K562 (cell line): ENCODE measurements at regions not wholly inside any gene's neighbourhood (a gene's known extent, or its start where the extent isn't known, plus 50 kb on each side); places are given as distances from the start of the nearest gene placed in this dataset.

Experiments
- CCAR2 ChIP-seq: fragments of 200-400 bp; formaldehyde crosslinking; IDR thresholded peaks from 2 replicates; pipeline ENCODE4 v1.6.1; 2017; ENCODE audit warnings: mild to moderate bottlenecking, low read depth, low read length
- CHD2 ChIP-seq: IDR thresholded peaks from 2 replicates; pipeline ENCODE4 v1.6.1; 2011; ENCODE audit warnings: low read depth, low read length
- CTCF ChIP-seq, 3 experiments: IDR thresholded peaks in 2 of 3; conservative IDR thresholded peaks in 1 of 3; 2 replicates each; pipeline ENCODE4 v1.5.1; 2011 to 2012; ENCODE audit warnings: low read length in 3 of 3, mild to moderate bottlenecking in 3 of 3, control low read depth in 2 of 3, improper control_type of control experiment in 1 of 3, inconsistent platforms in 1 of 3, low read depth in 1 of 3, mixed read lengths in 1 of 3, moderate library complexity in 1 of 3; ENCODE audit not compliant: insufficient read depth in 2 of 3
- EP300 ChIP-seq: IDR thresholded peaks from 2 replicates; pipeline ENCODE4 v1.6.1; 2012; ENCODE audit warnings: low read length, improper control_type of control experiment
- FOXM1 ChIP-seq, 2 experiments: fragments of 450-650 bp in 1 of 2; sonication (generic) in 1 of 2; formaldehyde crosslinking in 1 of 2; IDR thresholded peaks; 2 replicates each; pipeline versions ENCODE4 v1.6.1 to v1.9.0; 2017 to 2022; ENCODE audit warnings: low read depth in 2 of 2, mild to moderate bottlenecking in 2 of 2, missing genetic modification reagents in 1 of 2, moderate library complexity in 1 of 2
- GTF2A2 ChIP-seq: IDR thresholded peaks from 2 replicates; pipeline ENCODE4 v1.6.1; 2016; ENCODE audit warnings: mild to moderate bottlenecking, missing genetic modification characterization, missing compliant biosample characterization
- MTF1 ChIP-seq: fragments of 250-450 bp; sonication (Bioruptor Pico); IDR thresholded peaks from 2 replicates; pipeline ENCODE4 v1.9.0; 2021; ENCODE audit warnings: moderate library complexity, mild to moderate bottlenecking, inconsistent platforms, borderline replicate concordance
- PRPF4 ChIP-seq: fragments of 200-400 bp; formaldehyde crosslinking; IDR thresholded peaks from one replicate; pipeline ENCODE4 v1.6.1; 2017; ENCODE audit warnings: low read length, low read depth, mild to moderate bottlenecking; ENCODE audit not compliant: insufficient read depth, poor library complexity, severe bottlenecking
- TAF1 ChIP-seq: IDR thresholded peaks from 2 replicates; pipeline ENCODE4 v1.6.1; 2011; ENCODE audit warnings: mild to moderate bottlenecking, low read length, moderate library complexity; ENCODE audit not compliant: insufficient read depth, control insufficient read depth, severe bottlenecking; ENCODE audit errors: extremely low read depth
- ZNF311 ChIP-seq: fragments of 250-450 bp; sonication (Bioruptor Pico); IDR thresholded peaks from 2 replicates; pipeline ENCODE4 v1.4.0; 2020; ENCODE audit warnings: mild to moderate bottlenecking, moderate library complexity
- ZNF318 ChIP-seq, 2 experiments: fragments of 450-650 bp; IDR thresholded peaks; 2 replicates each; pipeline ENCODE4 v1.6.1; 2016; ENCODE audit warnings: mild to moderate bottlenecking in 2 of 2, borderline replicate concordance in 1 of 2, low read depth in 1 of 2, moderate library complexity in 1 of 2
- ZNF436 ChIP-seq: fragments of 250-450, 450-650 bp; sonication (Bioruptor Pico); formaldehyde crosslinking; IDR thresholded peaks from 2 replicates; pipeline ENCODE4 v1.7.0; 2020; ENCODE audit warnings: mild to moderate bottlenecking
- TF ChIP-seq, protein P1 (sequence below): sonication (generic); formaldehyde crosslinking; IDR thresholded peaks from 2 replicates; pipeline ENCODE4 v1.8.1; 2023; ENCODE audit warnings: missing genetic modification reagents, mild to moderate bottlenecking, borderline replicate concordance

DNA sequence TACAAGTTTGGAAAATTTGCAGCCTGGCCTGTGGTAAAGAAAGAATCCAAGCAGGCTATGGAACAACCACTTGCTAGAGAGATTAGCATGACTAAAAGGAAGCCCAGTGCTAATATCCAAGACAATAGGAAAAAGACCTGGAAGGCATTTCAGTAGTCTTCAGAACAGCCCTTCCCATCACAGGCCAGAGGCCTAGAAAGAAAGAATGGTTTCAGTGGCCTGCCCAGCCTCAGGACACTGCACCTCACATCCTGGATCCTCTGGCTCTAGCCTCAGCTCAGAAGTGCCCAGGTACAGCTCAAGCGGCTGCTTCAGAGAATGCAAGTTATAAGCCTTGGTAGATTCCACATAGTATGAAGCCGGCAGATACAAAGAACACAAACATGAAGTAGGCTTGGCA is 449.8 kb upstream of the AR start:
- TF ChIP-seq FOXM1 (IDR thresholded peaks at IDR 0.05; ENCODE audit: low read depth) (no peak), FOXM1 (CRISPR knock-in tag; IDR thresholded peaks at IDR 0.05; ENCODE audit: low read depth) (no peak), CTCF (IDR thresholded peaks at IDR 0.05 in 2 of 3, conservative IDR thresholded peaks at IDR 0.05 in 1 of 3; ENCODE audit: insufficient read depth in 2 of 3, low read depth in 1 of 3, low read length in 3 of 3) (no peak), CHD2 (no peak), MTF1 (no peak), PRPF4 (no peak), GTF2A2 (tag) (no peak), ZNF318 (IDR thresholded peaks at IDR 0.05; ENCODE audit: borderline replicate concordance in 1 of 2, low read depth in 1 of 2) (no peak), ZNF436 (CRISPR knock-in tag) (no peak), EP300 (no peak), ZNF311 (CRISPR knock-in tag) (no peak), TAF1 (no peak), CCAR2 (no peak)
- TF ChIP-seq, protein P1, sequence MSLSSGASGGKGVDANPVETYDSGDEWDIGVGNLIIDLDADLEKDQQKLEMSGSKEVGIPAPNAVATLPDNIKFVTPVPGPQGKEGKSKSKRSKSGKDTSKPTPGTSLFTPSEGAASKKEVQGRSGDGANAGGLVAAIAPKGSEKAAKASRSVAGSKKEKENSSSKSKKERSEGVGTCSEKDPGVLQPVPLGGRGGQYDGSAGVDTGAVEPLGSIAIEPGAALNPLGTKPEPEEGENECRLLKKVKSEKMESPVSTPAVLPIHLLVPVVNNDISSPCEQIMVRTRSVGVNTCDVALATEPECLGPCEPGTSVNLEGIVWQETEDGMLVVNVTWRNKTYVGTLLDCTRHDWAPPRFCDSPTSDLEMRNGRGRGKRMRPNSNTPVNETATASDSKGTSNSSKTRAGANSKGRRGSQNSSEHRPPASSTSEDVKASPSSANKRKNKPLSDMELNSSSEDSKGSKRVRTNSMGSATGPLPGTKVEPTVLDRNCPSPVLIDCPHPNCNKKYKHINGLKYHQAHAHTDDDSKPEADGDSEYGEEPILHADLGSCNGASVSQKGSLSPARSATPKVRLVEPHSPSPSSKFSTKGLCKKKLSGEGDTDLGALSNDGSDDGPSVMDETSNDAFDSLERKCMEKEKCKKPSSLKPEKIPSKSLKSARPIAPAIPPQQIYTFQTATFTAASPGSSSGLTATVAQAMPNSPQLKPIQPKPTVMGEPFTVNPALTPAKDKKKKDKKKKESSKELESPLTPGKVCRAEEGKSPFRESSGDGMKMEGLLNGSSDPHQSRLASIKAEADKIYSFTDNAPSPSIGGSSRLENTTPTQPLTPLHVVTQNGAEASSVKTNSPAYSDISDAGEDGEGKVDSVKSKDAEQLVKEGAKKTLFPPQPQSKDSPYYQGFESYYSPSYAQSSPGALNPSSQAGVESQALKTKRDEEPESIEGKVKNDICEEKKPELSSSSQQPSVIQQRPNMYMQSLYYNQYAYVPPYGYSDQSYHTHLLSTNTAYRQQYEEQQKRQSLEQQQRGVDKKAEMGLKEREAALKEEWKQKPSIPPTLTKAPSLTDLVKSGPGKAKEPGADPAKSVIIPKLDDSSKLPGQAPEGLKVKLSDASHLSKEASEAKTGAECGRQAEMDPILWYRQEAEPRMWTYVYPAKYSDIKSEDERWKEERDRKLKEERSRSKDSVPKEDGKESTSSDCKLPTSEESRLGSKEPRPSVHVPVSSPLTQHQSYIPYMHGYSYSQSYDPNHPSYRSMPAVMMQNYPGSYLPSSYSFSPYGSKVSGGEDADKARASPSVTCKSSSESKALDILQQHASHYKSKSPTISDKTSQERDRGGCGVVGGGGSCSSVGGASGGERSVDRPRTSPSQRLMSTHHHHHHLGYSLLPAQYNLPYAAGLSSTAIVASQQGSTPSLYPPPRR, result no peak
